PC-9 (cell line): ENCODE measurements at regions not wholly inside any gene's neighbourhood (a gene's known extent, or its start where the extent isn't known, plus 50 kb on each side); places are given as distances from the start of the nearest gene placed in this dataset.

Experiments used
- BruUV-seq: library from RNA; stranded (reverse); fragments of 400-500 nt; replicated peaks from 2 replicates; lab custom pipeline; 2021; lab: Mats Ljungman, UMichigan
- CTCF ChIA-PET: fragments of 300-600 bp; sonication (Branson Sonifier 250); formaldehyde crosslinking; loops from one replicate; lab custom pipeline; 2022; ENCODE audit warnings: antibody characterized with exemption; lab: Charles Lee
- POLR2A ChIA-PET: fragments of 300-600 bp; sonication (Branson Sonifier 250); formaldehyde crosslinking; loops from one replicate; lab custom pipeline; 2022; ENCODE audit warnings: antibody characterized with exemption; ENCODE audit not compliant: unreplicated experiment; lab: Charles Lee
- DNase-seq, 2 experiments: peaks; one replicate each; pipeline versions ENCODE4 v3.0.0 to v3.0.0-alpha.2; 2015 to 2022; ENCODE audit warnings: mixed read lengths in 1 of 2
- H2AFZ ChIP-seq: fragments of 200-600 bp; sonication (generic); 2 replicates; pipeline ENCODE4 v1.8.1; 2017; ENCODE audit warnings: antibody characterized with exemption
- H3F3A ChIP-seq: fragments of 200-600 bp; sonication (generic); 2 replicates; pipeline ENCODE4 v1.8.1; 2017; ENCODE audit warnings: antibody characterized with exemption, mild to moderate bottlenecking, low read depth; ENCODE audit not compliant: insufficient read depth
- H3K27ac ChIP-seq: fragments of 200-600 bp; sonication (generic); 2 replicates; pipeline ENCODE4 v1.6.1; 2016; ENCODE audit warnings: mixed run types
- H3K27me3 ChIP-seq: fragments of 200-600 bp; sonication (generic); 2 replicates; pipeline ENCODE4 v1.6.1; 2016; ENCODE audit warnings: low read depth, mixed run types; ENCODE audit not compliant: insufficient read depth
- H3K36me3 ChIP-seq: fragments of 200-600 bp; sonication (generic); 2 replicates; pipeline ENCODE4 v1.6.1; 2016; ENCODE audit warnings: low read depth, mixed run types
- H3K4me1 ChIP-seq: fragments of 200-600 bp; sonication (generic); replicated peaks from 2 replicates; pipeline ENCODE4 v1.6.1; 2016; ENCODE audit warnings: mixed run types; ENCODE audit not compliant: insufficient read depth
- H3K4me2 ChIP-seq: fragments of 200-600 bp; sonication (generic); 2 replicates; pipeline ENCODE4 v1.6.1; 2017; ENCODE audit warnings: mixed run types
- H3K4me3 ChIP-seq: fragments of 200-600 bp; sonication (generic); 2 replicates; pipeline ENCODE4 v1.6.1; 2016; ENCODE audit warnings: mixed run types
- H3K79me2 ChIP-seq: fragments of 200-600 bp; sonication (generic); 2 replicates; pipeline ENCODE4 v1.6.1; 2017; ENCODE audit warnings: low read depth, mixed run types
- H3K9me2 ChIP-seq: fragments of 200-600 bp; sonication (generic); 2 replicates; pipeline ENCODE4 v1.8.1; 2017; ENCODE audit warnings: mild to moderate bottlenecking; ENCODE audit not compliant: insufficient read depth
- H3K9me3 ChIP-seq: fragments of 200-600 bp; sonication (generic); 2 replicates; pipeline ENCODE4 v1.8.1; 2016; ENCODE audit warnings: low read depth; ENCODE audit not compliant: insufficient read depth
- H4K20me1 ChIP-seq: fragments of 200-600 bp; sonication (generic); 2 replicates; pipeline ENCODE4 v1.8.1; 2017; ENCODE audit not compliant: insufficient read depth
- CTCF ChIP-seq: fragments of 200-600 bp; sonication (generic); conservative IDR thresholded peaks from 2 replicates; pipeline ENCODE4 v1.6.1; 2017; ENCODE audit warnings: mixed run types, antibody characterized with exemption, mild to moderate bottlenecking, moderate library complexity
- EZH2 ChIP-seq: fragments of 200-600 bp; sonication (generic); IDR thresholded peaks from 2 replicates; pipeline ENCODE4 v1.8.0; 2017; ENCODE audit warnings: antibody characterized with exemption, low read depth
- intact Hi-C: fragments of 100-400 bp; cut with micrococcal nuclease; formaldehyde crosslinking; loops from one replicate; pipeline ENCODE4 v1.10.0; 2022; ENCODE audit not compliant: unreplicated experiment

DNA sequence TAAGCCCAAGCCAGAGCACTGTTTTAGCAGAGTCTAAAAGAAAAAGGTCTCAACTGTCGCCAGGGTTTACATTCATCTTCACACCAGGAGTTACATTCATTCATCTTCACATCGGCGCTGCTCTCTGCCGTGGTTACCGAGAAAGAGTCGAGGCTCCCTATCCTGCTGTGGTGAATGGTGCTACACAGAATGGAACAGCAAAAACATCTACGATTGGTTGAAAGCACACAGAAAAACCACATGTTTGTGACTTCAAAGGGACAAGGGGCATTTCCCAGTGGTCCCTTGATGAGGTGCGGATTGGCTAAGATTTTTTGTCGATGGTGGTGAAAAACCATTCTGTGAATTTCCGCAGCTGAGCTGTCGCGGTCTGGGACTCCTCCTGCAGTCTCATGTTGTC, 231.1 kb downstream of the SIPA1L2 start:
- Histone ChIP-seq H3K27ac (no peak overlapping the region), H3K27me3 (peaks cover 23% of the 10 kb centered on the region), H3K4me2 (no peak overlapping the region), H3K4me1 (no peaks in the 10 kb centered on the region), H3K4me3 (no peak overlapping the region), H3K79me2 (no peaks in the 10 kb centered on the region), H2AFZ (no peak overlapping the region), H3K9me2 (no peaks in the 10 kb centered on the region), H3F3A (no peaks in the 10 kb centered on the region), H3K9me3 (no peaks in the 10 kb centered on the region), H3K36me3 (no peaks in the 10 kb centered on the region), H4K20me1 (no peaks in the 10 kb centered on the region)
- intact Hi-C loops, result no loop called here
- no TSS peak for BruUV-seq
- CTCF ChIA-PET, result no interaction called here
- TF ChIP-seq CTCF, result no peak
- TF ChIP-seq EZH2, result no peak
- DNase-seq, result no peak
- POLR2A ChIA-PET, result no interaction called here

DNA sequence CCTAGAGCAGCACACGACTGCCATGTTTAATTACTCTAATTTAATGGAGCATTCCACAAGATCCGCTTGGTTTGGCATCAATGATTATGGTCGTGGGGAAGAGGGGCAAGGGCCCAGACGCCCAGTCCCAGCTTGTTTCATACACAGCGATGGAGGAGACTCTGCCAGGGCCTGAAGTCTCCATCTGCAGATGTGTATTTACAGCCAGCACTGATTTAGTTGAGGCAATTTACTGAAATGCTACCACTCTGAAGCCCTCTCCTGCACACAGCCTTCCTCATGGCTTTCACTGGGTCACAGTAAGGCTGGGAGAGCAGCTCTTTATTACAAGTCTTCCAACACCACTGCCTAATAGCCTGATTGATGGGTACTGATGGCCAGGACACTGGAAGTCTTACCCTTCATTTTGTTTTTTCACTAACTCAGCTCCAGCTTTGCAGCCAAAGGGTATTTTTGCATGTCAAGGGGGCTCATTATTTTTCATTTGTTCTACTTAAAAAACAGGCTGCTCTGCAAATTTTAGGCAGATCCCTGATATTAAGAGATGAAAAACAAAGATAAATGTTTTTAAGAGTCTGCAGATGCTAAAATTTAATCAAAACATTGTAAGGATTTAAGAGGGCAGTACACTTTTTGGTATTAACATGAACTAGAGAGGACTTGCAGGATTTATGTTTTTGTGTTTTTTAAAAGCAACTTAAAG, 236.3 kb downstream of the SIPA1L2 start:
- Histone ChIP-seq H4K20me1 (no peaks in the 10 kb centered on the region), H3K27me3 (no peaks in the 10 kb centered on the region; the same call in 1 of the 2 replicates), H3K36me3 (no peaks in the 10 kb centered on the region), H3K4me3 (no peak overlapping the region), H3K79me2 (no peaks in the 10 kb centered on the region), H3K4me2 (no peak overlapping the region), H3K4me1 (no peaks in the 10 kb centered on the region), H3F3A (no peaks in the 10 kb centered on the region), H3K9me2 (no peaks in the 10 kb centered on the region), H3K27ac (no peak overlapping the region), H2AFZ (no peak overlapping the region), H3K9me3 (no peaks in the 10 kb centered on the region)
- POLR2A ChIA-PET, result no interaction called here
- CTCF ChIA-PET, result no interaction called here
- TF ChIP-seq EZH2 (no peak), CTCF (no peak)
- no peak for DNase-seq
- intact Hi-C loops, result loop anchor here (1.0 kb wide), 1 partner anchor 19 kb away; no protein-coding TSS in a partner anchor
- no TSS peak for BruUV-seq

- intact Hi-C loops, result no loop called here
- Histone ChIP-seq H3K4me3 (no peak overlapping the region), H4K20me1 (no peaks in the 10 kb centered on the region), H3K79me2 (no peaks in the 10 kb centered on the region), H3K27me3 (no peaks in the 10 kb centered on the region; the same call in 1 of the 2 replicates), H3K9me3 (no peaks in the 10 kb centered on the region), H3K36me3 (no peaks in the 10 kb centered on the region), H3K4me1 (no peaks in the 10 kb centered on the region), H3K9me2 (no peaks in the 10 kb centered on the region), H3F3A (no peaks in the 10 kb centered on the region), H2AFZ (no peak overlapping the region), H3K4me2 (no peak overlapping the region), H3K27ac (no peak overlapping the region)
- no TSS peak for BruUV-seq
- CTCF ChIA-PET, result no interaction called here
- no peak for DNase-seq
- no peak for TF ChIP-seq EZH2
- no peak for TF ChIP-seq CTCF
- POLR2A ChIA-PET, result no interaction called here
Observed at GRCh38 chr1:232393010-232393409, 236.9 kb downstream of the SIPA1L2 start.
